ENCODE measurements at regions not wholly inside any gene's neighbourhood (a gene's known extent, or its start where the extent isn't known, plus 50 kb on each side); places are given as distances from the start of the nearest gene placed in this dataset.

GRCh38 chr3:13188975-13189374 is 115.7 kb upstream of the IQSEC1 start:
- TF ChIP-seq CTCF (IDR thresholded peaks at IDR 0.05) = no peak
- no peak for TF ChIP-seq POLR2A (IDR thresholded peaks at IDR 0.05)

Measured in Peyer's patch (tissue), 4 donors.